Right atrium auricular region (tissue), 2 donors: ENCODE measurements at regions not wholly inside any gene's neighbourhood (a gene's known extent, or its start where the extent isn't known, plus 50 kb on each side); places are given as distances from the start of the nearest gene placed in this dataset.

Experiments used
- DNase-seq: peaks from one replicate; pipeline ENCODE4 v3.0.0-alpha.2; 2019; ENCODE audit warnings: low spot score
- H3K27ac ChIP-seq, 2 donors: fragments of 200-600 bp; sonication (generic); 1 replicate in 1 of 2; 2 replicates in 1 of 2; pipeline ENCODE4 v1.5.1; 2016 to 2019
- H3K27me3 ChIP-seq, 2 donors: fragments of 200-600 bp; sonication (generic); one replicate each; pipeline versions ENCODE4 v1.5.1 to v1.6.0; 2017 to 2019
- H3K36me3 ChIP-seq: fragments of 200-600 bp; sonication (generic); one replicate; pipeline ENCODE4 v1.5.1; 2016
- H3K4me1 ChIP-seq, 2 donors: fragments of 200-600 bp; sonication (generic); one replicate each; pipeline versions ENCODE4 v1.5.1 to v1.6.0; 2017 to 2019
- H3K4me3 ChIP-seq, 2 donors: fragments of 200-600 bp; sonication (generic); 1 replicate in 1 of 2; 2 replicates in 1 of 2; pipeline ENCODE4 v1.5.1; 2017 to 2019; ENCODE audit warnings: mild to moderate bottlenecking in 1 of 2, moderate library complexity in 1 of 2
- H3K9me3 ChIP-seq, 2 donors: fragments of 200-600 bp; sonication (generic); one replicate each; pipeline ENCODE4 v1.5.1; 2019
- TF ChIP-seq, protein P1 (sequence below), 2 donors: fragments of 200-600 bp; sonication (generic); IDR thresholded peaks; one replicate each; pipeline ENCODE4 v1.5.1; 2019; ENCODE audit warnings: antibody characterized with exemption in 2 of 2

DNA sequence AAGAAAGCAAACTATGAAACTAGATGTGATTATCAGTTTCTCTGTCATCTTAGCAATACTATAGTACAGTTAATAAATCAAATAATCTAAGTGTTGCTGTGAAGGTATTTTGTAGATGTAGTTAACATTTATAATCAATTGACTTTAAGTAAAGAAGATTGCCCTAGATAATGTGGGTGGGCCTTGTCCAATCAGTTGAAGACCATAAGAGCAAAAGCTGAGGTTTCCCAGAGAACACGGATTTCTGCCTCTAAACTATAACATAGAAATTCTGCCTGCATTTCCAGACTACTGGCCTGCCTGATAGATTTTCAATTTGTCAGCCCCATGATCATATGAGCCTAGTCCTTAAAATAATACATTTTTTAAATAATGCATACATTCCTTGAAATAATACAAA, 222.9 kb downstream of the PCDH18 start:
- H3K36me3 ChIP-seq = no peaks in the 10 kb centered on the region
- H3K27me3 ChIP-seq = no peaks in the 10 kb centered on the region
- DNase-seq = no peak
- H3K4me3 ChIP-seq = no peak overlapping the region
- TF ChIP-seq, protein P1, sequence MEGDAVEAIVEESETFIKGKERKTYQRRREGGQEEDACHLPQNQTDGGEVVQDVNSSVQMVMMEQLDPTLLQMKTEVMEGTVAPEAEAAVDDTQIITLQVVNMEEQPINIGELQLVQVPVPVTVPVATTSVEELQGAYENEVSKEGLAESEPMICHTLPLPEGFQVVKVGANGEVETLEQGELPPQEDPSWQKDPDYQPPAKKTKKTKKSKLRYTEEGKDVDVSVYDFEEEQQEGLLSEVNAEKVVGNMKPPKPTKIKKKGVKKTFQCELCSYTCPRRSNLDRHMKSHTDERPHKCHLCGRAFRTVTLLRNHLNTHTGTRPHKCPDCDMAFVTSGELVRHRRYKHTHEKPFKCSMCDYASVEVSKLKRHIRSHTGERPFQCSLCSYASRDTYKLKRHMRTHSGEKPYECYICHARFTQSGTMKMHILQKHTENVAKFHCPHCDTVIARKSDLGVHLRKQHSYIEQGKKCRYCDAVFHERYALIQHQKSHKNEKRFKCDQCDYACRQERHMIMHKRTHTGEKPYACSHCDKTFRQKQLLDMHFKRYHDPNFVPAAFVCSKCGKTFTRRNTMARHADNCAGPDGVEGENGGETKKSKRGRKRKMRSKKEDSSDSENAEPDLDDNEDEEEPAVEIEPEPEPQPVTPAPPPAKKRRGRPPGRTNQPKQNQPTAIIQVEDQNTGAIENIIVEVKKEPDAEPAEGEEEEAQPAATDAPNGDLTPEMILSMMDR (IDR thresholded peaks at IDR 0.05) = no peak
- H3K9me3 ChIP-seq = no peaks in the 10 kb centered on the region
- H3K4me1 ChIP-seq = no peaks in the 10 kb centered on the region
- no peak overlapping the region for H3K27ac ChIP-seq

- TF ChIP-seq, protein P1 (IDR thresholded peaks at IDR 0.05) = no peak
- H3K27ac ChIP-seq = no peak overlapping the region
- no peaks in the 10 kb centered on the region for H3K36me3 ChIP-seq
- H3K4me3 ChIP-seq = no peak overlapping the region
- no peak for DNase-seq
- no peaks in the 10 kb centered on the region for H3K9me3 ChIP-seq
- no peaks in the 10 kb centered on the region for H3K4me1 ChIP-seq
- H3K27me3 ChIP-seq = no peaks in the 10 kb centered on the region
Measured at GRCh38 chr4:137307806-137308205, 224.5 kb downstream of the PCDH18 start.

- no peak for DNase-seq
- TF ChIP-seq, protein P1 (IDR thresholded peaks at IDR 0.05) = no peak
Measured at GRCh38 chr4:137300776-137301175, 231.5 kb downstream of the PCDH18 start.

GRCh38 chr4:137299281-137299680, 233.0 kb downstream of the PCDH18 start:
- DNase-seq = no peak
- TF ChIP-seq, protein P1 (IDR thresholded peaks at IDR 0.05) = no peak
- H3K27ac ChIP-seq = no peak overlapping the region
- H3K27me3 ChIP-seq = no peaks in the 10 kb centered on the region
- no peaks in the 10 kb centered on the region for H3K36me3 ChIP-seq
- no peaks in the 10 kb centered on the region for H3K4me1 ChIP-seq
- H3K9me3 ChIP-seq = no peaks in the 10 kb centered on the region
- H3K4me3 ChIP-seq = no peak overlapping the region

More at GRCh38 chr4:137300776-137301175, 231.5 kb downstream of the PCDH18 start:
- no peaks in the 10 kb centered on the region for H3K4me1 ChIP-seq
- no peak overlapping the region for H3K4me3 ChIP-seq
- no peak overlapping the region for H3K27ac ChIP-seq
- H3K9me3 ChIP-seq = no peaks in the 10 kb centered on the region
- H3K27me3 ChIP-seq = no peaks in the 10 kb centered on the region
- H3K36me3 ChIP-seq = no peaks in the 10 kb centered on the region

DNA sequence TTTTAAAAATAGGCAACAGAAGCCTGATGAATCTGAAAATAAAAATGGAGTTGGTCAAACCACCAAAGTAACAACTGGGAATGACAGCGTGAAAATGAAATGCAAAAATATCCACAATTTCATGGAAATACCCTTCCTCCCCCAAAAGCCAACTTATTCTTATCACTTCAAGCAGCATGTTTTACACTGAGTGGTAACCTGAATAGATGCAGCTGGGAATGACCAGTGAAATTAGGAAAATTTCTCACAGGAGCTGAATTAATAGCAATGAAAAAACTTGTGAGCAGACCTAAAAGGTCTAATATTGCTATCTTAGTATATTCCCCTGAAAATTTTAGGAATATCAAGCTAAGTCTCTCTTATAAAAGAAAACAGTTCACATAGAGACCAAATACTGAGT, 239.0 kb downstream of the PCDH18 start:
- peak overlapping the region in 1 of 2 donors; percentile 6 for H3K27ac ChIP-seq
- H3K4me3 ChIP-seq = no peak overlapping the region
- no peaks in the 10 kb centered on the region for H3K27me3 ChIP-seq
- DNase-seq = no peak
- TF ChIP-seq, protein P1 (IDR thresholded peaks at IDR 0.05) = no peak
- no peaks in the 10 kb centered on the region for H3K9me3 ChIP-seq
- no peaks in the 10 kb centered on the region for H3K36me3 ChIP-seq
- H3K4me1 ChIP-seq = no peaks in the 10 kb centered on the region

DNA sequence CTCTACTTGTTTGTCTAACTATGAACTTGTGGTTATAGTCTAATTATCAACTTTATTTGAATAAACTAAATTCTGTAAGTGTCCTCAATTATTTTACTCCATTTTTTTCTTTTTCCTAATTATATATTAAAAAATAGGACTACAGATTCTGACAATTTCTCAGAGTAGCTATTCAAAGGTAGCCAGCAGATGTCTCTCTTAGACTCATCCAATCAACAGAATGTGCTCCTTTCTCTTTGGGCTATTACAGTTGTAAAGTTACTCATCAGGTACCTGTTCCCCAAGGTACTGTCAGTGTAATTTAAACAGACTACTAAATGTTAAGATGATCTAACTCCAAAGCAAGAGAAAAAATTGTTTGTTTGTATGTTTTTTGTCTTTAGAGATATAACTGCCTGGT, 248.6 kb downstream of the PCDH18 start:
- no peak for DNase-seq
- no peaks in the 10 kb centered on the region for H3K4me1 ChIP-seq
- TF ChIP-seq, protein P1 (IDR thresholded peaks at IDR 0.05) = peak in 1 of 2 donors; percentile 45
- no peak overlapping the region for H3K27ac ChIP-seq
- no peak overlapping the region for H3K4me3 ChIP-seq
- no peaks in the 10 kb centered on the region for H3K9me3 ChIP-seq
- H3K36me3 ChIP-seq = no peaks in the 10 kb centered on the region
- H3K27me3 ChIP-seq = peaks cover 0 to 4% of the 10 kb centered on the region in 2 donors
